Endometrium (tissue), 2 donors: ENCODE measurements at regions not wholly inside any gene's neighbourhood (a gene's known extent, or its start where the extent isn't known, plus 50 kb on each side); places are given as distances from the start of the nearest gene placed in this dataset.
"Not testable (repeated sequence)": the region's sequence is repeated elsewhere in the genome, so short reads cannot be mapped to it uniquely, and the experiment has no call there.

Experiments
- FAIRE-seq: peaks from 2 replicates; lab custom pipeline; 2012; peaks lifted over from hg19 to GRCh38; lab: Jason Lieb, UNC
- donor health status: control.
- donor health status: control.

DNA sequence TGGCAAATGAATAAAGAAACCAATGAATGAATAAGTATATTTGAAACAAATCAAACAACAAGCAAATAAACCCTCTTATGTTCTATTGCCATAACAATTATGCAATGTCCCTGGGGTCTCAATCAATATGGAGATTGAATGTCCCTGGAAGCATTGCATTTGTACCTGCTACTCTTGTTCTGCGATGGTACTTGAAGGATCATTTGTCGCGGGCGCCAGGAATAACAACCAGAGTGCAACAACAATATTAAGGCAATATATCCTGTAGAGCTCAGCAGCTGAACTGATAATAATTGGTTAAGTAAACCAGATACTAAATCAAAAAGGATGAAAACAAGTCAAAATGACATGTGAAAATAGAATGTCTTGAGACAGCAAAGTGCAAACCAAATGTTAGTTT, 1001.9 kb upstream of the NUDT12 start:
- no peak for FAIRE-seq

GRCh38 chr5:104556957-104557356, 994.4 kb upstream of the NUDT12 start:
- no peak for FAIRE-seq

- FAIRE-seq: no peak
These were observed 989.0 kb upstream of the NUDT12 start for GRCh38 chr5:104551628-104552027.

DNA sequence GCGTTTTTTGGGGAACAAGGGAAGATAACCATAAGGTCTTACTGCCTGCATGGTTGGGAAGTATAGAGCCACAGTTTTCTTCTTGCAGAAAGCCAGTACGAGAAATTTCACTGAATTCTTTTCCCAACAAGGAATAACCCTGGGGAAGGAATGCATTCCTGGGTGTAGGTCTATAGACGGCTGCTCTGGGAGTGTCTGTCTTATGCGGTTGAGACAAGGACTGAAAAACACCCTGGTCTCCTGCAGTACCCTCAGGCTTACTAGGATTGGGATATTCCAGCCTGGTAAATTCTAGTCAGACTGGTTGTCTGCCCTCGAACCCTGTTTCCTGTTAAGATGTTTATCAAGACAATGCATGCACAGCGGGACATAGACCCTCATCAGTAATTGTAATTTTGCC, 984.3 kb upstream of the NUDT12 start:
- FAIRE-seq: not testable (repeated sequence)

GRCh38 chr5:104541141-104541785, 978.7 kb upstream of the NUDT12 start:
- peak; percentile 99 for FAIRE-seq

GRCh38 chr5:104540448-104540847, 977.9 kb upstream of the NUDT12 start:
- FAIRE-seq: no peak

- no peak for FAIRE-seq
These were observed 977.2 kb upstream of the NUDT12 start for GRCh38 chr5:104539618-104540350.

DNA sequence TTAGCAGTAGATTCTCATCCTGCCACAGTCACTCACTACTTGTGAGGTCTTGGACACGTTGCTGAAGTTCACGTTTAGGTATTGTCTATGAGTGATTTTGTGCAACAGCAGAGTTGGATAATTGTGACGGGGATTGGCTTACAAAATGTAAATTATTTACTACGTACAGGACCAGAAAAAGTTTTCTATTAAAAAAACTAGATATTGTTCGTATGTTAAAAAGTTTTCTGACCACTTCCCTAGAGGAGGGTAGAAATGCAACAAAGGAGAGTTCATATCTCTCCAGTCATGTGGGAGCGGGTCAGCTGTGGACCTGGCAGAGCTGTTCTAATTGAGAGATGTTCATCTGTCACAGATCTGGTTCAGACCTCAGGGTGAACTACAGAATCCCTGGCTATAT, 976.1 kb upstream of the NUDT12 start:
- FAIRE-seq: no peak

DNA sequence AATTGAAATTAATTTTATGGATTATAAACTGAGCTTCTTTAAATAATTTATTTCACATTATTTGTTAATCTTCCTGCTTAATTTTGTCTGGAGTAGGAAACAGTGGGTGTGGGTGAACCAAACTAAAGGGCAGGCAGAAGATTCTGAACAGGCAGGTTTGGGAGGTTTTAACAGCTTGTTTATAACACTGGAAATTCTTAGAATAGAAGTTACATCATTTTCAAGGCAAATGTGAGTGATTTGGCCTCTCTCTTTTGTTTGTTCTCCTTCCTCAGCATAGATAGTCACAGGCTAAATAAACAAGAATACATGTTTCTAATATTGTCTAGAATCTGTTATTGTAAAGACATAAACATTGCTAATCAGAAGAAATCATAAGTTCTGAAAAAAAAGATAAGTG, 970.9 kb upstream of the NUDT12 start:
- FAIRE-seq: peak; percentile 97

DNA sequence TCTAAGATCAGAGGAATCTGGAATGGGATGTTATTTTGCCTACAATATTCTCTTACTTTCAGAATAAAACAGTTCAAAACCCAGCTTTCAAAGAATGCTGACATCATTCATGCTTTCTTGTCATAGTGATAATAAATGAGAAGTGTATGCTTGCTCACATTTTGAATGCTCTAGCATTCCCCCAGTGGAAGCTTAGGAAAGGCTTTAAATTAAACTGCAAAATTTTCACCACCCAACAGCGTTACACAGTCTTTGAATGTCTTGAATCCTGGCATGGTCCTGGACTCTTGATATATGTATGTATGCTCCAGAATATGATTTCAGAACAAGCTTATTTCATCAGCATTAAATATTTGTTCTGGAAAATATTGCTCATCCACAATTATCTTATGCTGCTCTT, 964.3 kb upstream of the NUDT12 start:
- no peak for FAIRE-seq

GRCh38 chr5:104513640-104514072, 951.1 kb upstream of the NUDT12 start:
- peak; percentile 90 for FAIRE-seq

GRCh38 chr5:104513121-104513602, 950.6 kb upstream of the NUDT12 start:
- FAIRE-seq: no peak

- FAIRE-seq: peak; percentile 82
These were observed 949.7 kb upstream of the NUDT12 start for GRCh38 chr5:104512063-104512825.

GRCh38 chr5:104498281-104498680, 935.7 kb upstream of the NUDT12 start:
- FAIRE-seq: no peak

DNA sequence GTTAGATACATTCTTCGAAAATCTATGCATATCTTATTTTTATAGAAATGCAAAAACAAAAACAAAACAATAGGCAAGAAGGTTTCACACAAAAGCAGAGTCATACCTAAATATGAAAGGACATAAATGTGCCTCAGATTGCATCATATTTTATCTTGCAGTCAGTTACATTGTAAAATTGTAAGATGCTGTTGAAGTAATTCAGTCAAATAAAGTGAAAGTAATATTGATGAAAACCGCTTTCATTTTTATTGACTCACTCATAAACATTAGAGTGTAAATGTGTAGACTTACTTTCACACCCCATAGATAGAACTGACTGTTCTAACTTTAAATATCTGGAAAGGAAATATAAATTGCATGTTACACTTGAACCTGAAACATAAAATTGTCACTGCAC, 931.5 kb upstream of the NUDT12 start:
- FAIRE-seq: no peak

DNA sequence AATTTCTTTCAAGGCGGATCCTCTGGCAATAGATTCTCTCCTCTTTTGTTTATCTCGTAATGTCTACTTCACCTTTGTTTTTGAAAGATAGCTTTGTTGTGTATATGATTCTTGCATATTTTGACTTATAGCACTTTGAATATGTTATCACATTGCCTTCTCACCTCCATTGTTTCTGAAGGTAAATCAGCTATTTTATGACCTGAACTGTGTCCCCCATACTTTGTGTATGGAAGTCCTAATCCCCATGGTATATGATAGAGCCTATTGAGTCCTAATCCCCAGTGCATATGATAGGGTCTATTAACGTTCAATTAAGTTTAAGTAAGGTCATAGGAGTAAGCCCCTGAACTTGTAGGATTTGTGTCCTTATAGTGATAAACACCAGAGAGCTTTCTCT, 910.2 kb upstream of the NUDT12 start:
- no peak for FAIRE-seq

- FAIRE-seq: no peak
These were observed 893.5 kb upstream of the NUDT12 start for GRCh38 chr5:104456122-104456521.

DNA sequence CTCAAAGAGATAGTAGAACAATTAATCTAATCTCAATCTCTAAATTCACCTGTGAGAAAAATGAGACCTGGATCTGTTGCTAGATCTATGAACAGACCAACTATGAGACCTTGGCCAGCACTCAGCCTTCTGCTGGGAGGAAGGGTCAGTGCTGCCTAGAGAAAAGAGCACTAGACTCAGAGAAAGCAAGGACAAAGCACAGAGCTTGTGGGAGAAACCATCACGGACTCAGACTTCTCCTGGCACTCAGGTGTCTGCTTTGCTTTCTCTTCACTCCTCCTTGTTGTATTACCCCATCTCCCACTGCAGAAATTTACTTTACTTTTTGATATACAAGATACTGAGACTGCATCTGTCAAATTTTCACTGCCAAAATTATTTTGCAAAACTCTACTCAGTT, 890.0 kb upstream of the NUDT12 start:
- FAIRE-seq: no peak

GRCh38 chr5:104451911-104452310, 889.3 kb upstream of the NUDT12 start:
- FAIRE-seq: not testable (repeated sequence)

- no peak for FAIRE-seq
These were observed 882.1 kb upstream of the NUDT12 start for GRCh38 chr5:104444656-104445055.

DNA sequence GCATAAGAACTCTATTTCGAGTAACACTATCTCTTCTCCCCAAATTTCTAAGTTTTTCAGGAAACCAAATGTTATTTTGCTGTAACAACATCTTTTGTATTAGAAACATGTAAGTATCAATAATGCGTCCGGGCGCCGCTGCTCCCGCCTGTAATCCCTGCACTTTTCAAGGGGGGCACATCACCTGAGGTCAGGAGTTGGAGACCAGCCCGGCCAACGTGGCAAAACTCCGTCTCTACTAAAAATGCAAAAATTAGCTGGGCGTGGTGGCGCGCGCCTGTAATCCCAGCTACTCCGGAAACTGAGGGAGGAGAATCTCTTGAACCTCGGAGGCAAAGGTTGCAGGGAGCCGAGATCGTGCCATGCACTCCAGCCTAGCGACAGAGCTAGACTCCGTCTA, 881.1 kb upstream of the NUDT12 start:
- FAIRE-seq: no peak

DNA sequence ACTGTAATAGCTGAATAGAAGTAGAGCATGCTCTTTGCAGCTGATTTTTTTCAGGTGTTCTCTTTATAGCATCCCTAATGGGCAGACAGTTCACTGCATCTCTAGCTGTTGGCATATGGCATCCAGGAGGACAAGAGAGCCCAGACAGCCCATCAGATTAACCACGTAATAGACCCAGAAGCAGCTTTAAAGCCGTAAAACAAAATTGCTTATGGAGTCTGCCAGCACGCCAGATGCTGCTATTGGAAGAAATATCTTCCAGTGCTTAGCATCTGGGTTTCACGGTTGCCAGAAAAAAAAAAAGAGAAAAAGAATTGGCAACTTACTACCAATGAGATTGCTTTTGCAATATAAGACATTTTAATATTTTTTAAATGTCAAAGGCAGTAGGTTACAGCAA, 869.4 kb upstream of the NUDT12 start:
- FAIRE-seq: no peak

DNA sequence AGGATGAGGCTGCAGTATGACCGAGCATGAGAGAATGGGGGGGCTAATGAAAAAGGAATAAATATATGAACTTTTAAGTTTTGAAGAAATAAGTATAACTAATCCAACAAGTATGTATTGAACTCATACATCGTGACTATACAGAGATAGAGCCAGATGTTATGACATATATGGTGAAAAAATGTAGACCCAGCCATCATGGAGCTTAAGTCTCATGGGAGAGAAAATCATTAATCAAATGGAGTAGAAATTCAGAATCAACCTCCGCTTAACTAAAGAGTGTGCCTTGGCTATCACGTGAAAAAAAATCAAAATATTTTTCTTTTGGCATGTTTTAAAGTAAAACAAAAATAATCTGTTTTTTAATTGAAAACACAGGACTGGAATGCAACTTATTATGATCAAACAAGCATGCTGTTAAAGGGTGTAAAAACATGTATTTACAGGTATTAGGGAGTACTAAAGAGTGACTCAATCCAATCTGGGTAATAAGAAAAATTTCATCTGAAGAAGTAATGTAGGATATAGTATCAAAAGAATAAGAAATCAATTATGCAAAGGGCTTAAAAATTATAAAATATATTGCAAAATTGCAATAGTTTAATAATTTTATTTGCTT, 868.5 kb upstream of the NUDT12 start:
- peak; percentile 85 for FAIRE-seq
